A549 (cell line): ENCODE measurements at regions not wholly inside any gene's neighbourhood (a gene's known extent, or its start where the extent isn't known, plus 50 kb on each side); places are given as distances from the start of the nearest gene placed in this dataset.

Source experiments
- ATAC-seq, 2 experiments: fragments of 200-7000 bp in 1 of 2; fragments of >200 bp in 1 of 2; cut with Nextera tagmentation in 1 of 2; cut with Tn5 transposase in 1 of 2; 3 replicates each; pipeline versions ENCODE4 v1.8.0 to v1.9.1; 2018 to 2020; ENCODE audit warnings: mild to moderate bottlenecking in 1 of 2, moderate library complexity in 1 of 2
- CTCF ChIA-PET: fragments of 300-600 bp; sonication (Branson Sonifier 250); formaldehyde crosslinking; extraction: SDS; loops from one replicate; lab custom pipeline; 2021; ENCODE audit warnings: antibody characterized with exemption, inconsistent platforms; lab: Yijun Ruan, JAX
- POLR2A ChIA-PET: fragments of 350-600 bp; formaldehyde crosslinking; extraction: SDS; loops from one replicate; lab custom pipeline; 2021; ENCODE audit warnings: antibody characterized with exemption, inconsistent platforms; lab: Yijun Ruan, JAX
- DNase-seq, 2 experiments: peaks; one replicate each; pipeline versions ENCODE4 v3.0.0 to v3.0.0-alpha.2; 2011 to 2016; ENCODE audit warnings: low read depth in 1 of 2, low spot score in 1 of 2
- FAIRE-seq: peaks from 2 replicates; lab custom pipeline; 2011; peaks lifted over from hg19 to GRCh38; lab: Jason Lieb, UNC
- H3K27ac ChIP-seq, 2 experiments: fragments of >200 bp; sonication (Bioruptor Twin); formaldehyde crosslinking; 3 replicates each; pipeline ENCODE4 v1.5.1; 2016 to 2017
- H3K4me1 ChIP-seq: fragments of >200 bp; sonication (Bioruptor Twin); formaldehyde crosslinking; 3 replicates; pipeline ENCODE4 v1.6.1; 2016
- H3K4me2 ChIP-seq: fragments of >200 bp; sonication (Bioruptor Twin); formaldehyde crosslinking; 3 replicates; pipeline ENCODE4 v1.6.1; 2016
- H3K4me3 ChIP-seq: fragments of >200 bp; sonication (Bioruptor Twin); formaldehyde crosslinking; 3 replicates; pipeline ENCODE4 v1.5.1; 2016
- H3K9me3 ChIP-seq: fragments of >200 bp; sonication (Bioruptor Twin); formaldehyde crosslinking; 3 replicates; pipeline ENCODE4 v1.6.1; 2016
- BHLHE40 ChIP-seq: IDR thresholded peaks from 2 replicates; pipeline ENCODE4 v1.6.1; 2012; ENCODE audit warnings: low read depth, low read length, inconsistent platforms
- CBX8 ChIP-seq: fragments of 200-600 bp; sonication (generic); IDR thresholded peaks from 2 replicates; pipeline ENCODE4 v1.6.1; 2016
- CEBPB ChIP-seq, 2 experiments: fragments of >200 bp in 1 of 2; sonication (Bioruptor Twin) in 1 of 2; formaldehyde crosslinking in 1 of 2; IDR thresholded peaks; 2 replicates each; pipeline ENCODE4 v1.6.1; 2012 to 2016
- CTCF ChIP-seq: fragments of >200 bp; sonication (Bioruptor Twin); formaldehyde crosslinking; IDR thresholded peaks from 3 replicates; pipeline ENCODE4 v1.5.1; 2016
- EHF ChIP-seq: fragments of 250-450 bp; sonication (Bioruptor Pico); IDR thresholded peaks from 2 replicates; pipeline ENCODE4 v1.5.0; 2020; ENCODE audit warnings: mild to moderate bottlenecking
- EHMT2 ChIP-seq: fragments of 200-600 bp; sonication (generic); IDR thresholded peaks from 2 replicates; pipeline ENCODE4 v1.6.1; 2016; ENCODE audit warnings: antibody characterized with exemption, low read depth, mild to moderate bottlenecking, moderate library complexity
- ELK1 ChIP-seq: fragments of 150-350 bp; IDR thresholded peaks from 2 replicates; pipeline ENCODE4 v1.6.1; 2014; ENCODE audit warnings: low read depth, mild to moderate bottlenecking, low read length
- ESRRA ChIP-seq: fragments of 150-350 bp; IDR thresholded peaks from 2 replicates; pipeline ENCODE4 v1.6.1; 2014; ENCODE audit warnings: mild to moderate bottlenecking, low read length, borderline replicate concordance
- FOXS1 ChIP-seq: fragments of 250-450 bp; sonication (Bioruptor Pico); IDR thresholded peaks from 2 replicates; pipeline ENCODE4 v1.5.0; 2020; ENCODE audit warnings: mild to moderate bottlenecking, moderate library complexity
- HDAC2 ChIP-seq: fragments of 200-600 bp; sonication (generic); IDR thresholded peaks from 2 replicates; pipeline ENCODE4 v1.6.1; 2016
- HES2 ChIP-seq: fragments of >200 bp; sonication (Bioruptor Twin); formaldehyde crosslinking; IDR thresholded peaks from 2 replicates; pipeline ENCODE4 v1.6.1; 2016
- HOXB13 ChIP-seq: fragments of 250-450 bp; sonication (Bioruptor Pico); IDR thresholded peaks from 2 replicates; pipeline ENCODE4 v1.5.0; 2020; ENCODE audit warnings: low read depth, mild to moderate bottlenecking, moderate library complexity
- HOXB5 ChIP-seq: fragments of 250-450 bp; sonication (Bioruptor Pico); IDR thresholded peaks from 2 replicates; pipeline ENCODE4 v1.5.0; 2020; ENCODE audit warnings: mild to moderate bottlenecking, moderate library complexity
- JUN ChIP-seq, 2 experiments: fragments of >200 bp; sonication (Bioruptor Twin); formaldehyde crosslinking; IDR thresholded peaks; 2 replicates in 1 of 2; 3 replicates in 1 of 2; pipeline ENCODE4 v1.6.1; 2016 to 2017
- KDM1A ChIP-seq: fragments of 200-600 bp; sonication (generic); IDR thresholded peaks from 2 replicates; pipeline ENCODE4 v1.6.1; 2016; ENCODE audit warnings: low read depth, mild to moderate bottlenecking
- MAX ChIP-seq: IDR thresholded peaks from 2 replicates; pipeline ENCODE4 v1.6.1; 2012
- MYC ChIP-seq: IDR thresholded peaks from 2 replicates; pipeline ENCODE4 v1.6.1; 2012; ENCODE audit warnings: mild to moderate bottlenecking, inconsistent platforms, low read length, improper control_type of control experiment, borderline replicate concordance
- NPAS2 ChIP-seq: fragments of 250-450 bp; sonication (Bioruptor Pico); IDR thresholded peaks from 2 replicates; pipeline ENCODE4 v1.8.0; 2022; ENCODE audit warnings: mild to moderate bottlenecking, moderate library complexity, borderline replicate concordance
- NR3C1 ChIP-seq: fragments of >200 bp; sonication (Bioruptor Twin); formaldehyde crosslinking; IDR thresholded peaks from 3 replicates; pipeline ENCODE4 v1.6.1; 2017
- RARB ChIP-seq: fragments of 250-450 bp; sonication (Bioruptor Pico); IDR thresholded peaks from 2 replicates; pipeline ENCODE4 v1.8.0; 2021; ENCODE audit warnings: mild to moderate bottlenecking, moderate library complexity
- RCOR1 ChIP-seq: fragments of 150-350 bp; IDR thresholded peaks from 2 replicates; pipeline ENCODE4 v1.6.1; 2014; ENCODE audit warnings: antibody characterized with exemption, low read length, low read depth
- REST ChIP-seq: fragments of 200-600 bp; sonication (generic); IDR thresholded peaks from 2 replicates; pipeline ENCODE4 v1.6.1; 2016; ENCODE audit warnings: antibody characterized with exemption, mild to moderate bottlenecking, moderate library complexity
- RFX5 ChIP-seq: fragments of 450-650 bp; IDR thresholded peaks from 2 replicates; pipeline ENCODE4 v1.7.1; 2014; ENCODE audit warnings: antibody characterized with exemption, mild to moderate bottlenecking, moderate library complexity
- RNF2 ChIP-seq: fragments of 200-600 bp; sonication (generic); IDR thresholded peaks from 2 replicates; pipeline ENCODE4 v1.6.1; 2016; ENCODE audit warnings: low read depth, mild to moderate bottlenecking, antibody characterized with exemption, moderate library complexity, borderline replicate concordance
- SREBF2 ChIP-seq: fragments of 450-650 bp; IDR thresholded peaks from 2 replicates; pipeline ENCODE4 v1.6.1; 2014; ENCODE audit warnings: mild to moderate bottlenecking, moderate library complexity
- USF2 ChIP-seq: fragments of 450-650 bp; IDR thresholded peaks from 2 replicates; pipeline ENCODE4 v1.6.1; 2014; ENCODE audit warnings: antibody characterized with exemption
- ZC3H11A ChIP-seq: fragments of 450-650 bp; IDR thresholded peaks from 2 replicates; pipeline ENCODE4 v1.6.1; 2014; ENCODE audit warnings: antibody characterized with exemption, mild to moderate bottlenecking
- WGBS: methylation state at CpG from one replicate; pipeline ENCODE4 v1.1.6; 2017; ENCODE audit errors: missing lambda C conversion rate; 5-methylcytosine and 5-hydroxymethylcytosine counted together

- CTCF ChIA-PET, result no interaction called here
- POLR2A ChIA-PET, result no interaction called here
- Histone ChIP-seq H3K27ac (no peak overlapping the region), H3K4me2 (no peak overlapping the region), H3K4me3 (no peak overlapping the region), H3K9me3 (no peaks in the 10 kb centered on the region), H3K4me1 (no peaks in the 10 kb centered on the region)
- no peak for TF ChIP-seq CTCF
- no peak for TF ChIP-seq EHF (CRISPR knock-in tag)
- no peak for TF ChIP-seq USF2
- no peak for TF ChIP-seq ELK1
- no peak for TF ChIP-seq KDM1A
- no peak for TF ChIP-seq SREBF2
- TF ChIP-seq HOXB5 (CRISPR knock-in tag), result no peak
- TF ChIP-seq EHMT2, result no peak
- no peak for TF ChIP-seq REST
- TF ChIP-seq HES2, result no peak
- TF ChIP-seq ZC3H11A, result no peak
- TF ChIP-seq NPAS2 (CRISPR knock-in tag), result no peak
- no peak for TF ChIP-seq RFX5
- no peak for TF ChIP-seq RNF2
- TF ChIP-seq HDAC2, result no peak
- TF ChIP-seq MAX, result no peak
- TF ChIP-seq RCOR1, result no peak
- no peak for FAIRE-seq
- no peak for ATAC-seq
- no peak for DNase-seq
- 62% methylated on average over 5 of the region's 5 CpGs for WGBS
These were observed 385.1 kb downstream of the MZT1 start for GRCh38 chr13:72342364-72342763.

GRCh38 chr13:72341904-72342303 is 385.5 kb downstream of the MZT1 start:
- Histone ChIP-seq H3K4me1 (no peaks in the 10 kb centered on the region), H3K27ac (no peak overlapping the region), H3K4me3 (no peak overlapping the region), H3K4me2 (no peak overlapping the region), H3K9me3 (no peaks in the 10 kb centered on the region)
- WGBS, result 75% methylated on average over 5 of the region's 5 CpGs
- DNase-seq, result no peak
- no peak for TF ChIP-seq NR3C1
- TF ChIP-seq BHLHE40, result no peak
- TF ChIP-seq ESRRA, result no peak
- no peak for TF ChIP-seq CEBPB (IDR thresholded peaks at IDR 0.05)
- TF ChIP-seq CBX8, result no peak
- TF ChIP-seq HOXB13 (CRISPR knock-in tag), result no peak
- TF ChIP-seq JUN (IDR thresholded peaks at IDR 0.05), result no peak
- TF ChIP-seq FOXS1 (CRISPR knock-in tag), result no peak
- TF ChIP-seq MYC, result no peak
- no peak for TF ChIP-seq RARB
- CTCF ChIA-PET, result no interaction called here
- POLR2A ChIA-PET, result no interaction called here
- no peak for FAIRE-seq
- ATAC-seq, result no peak
